A673 (cell line): ENCODE measurements at regions not wholly inside any gene's neighbourhood (a gene's known extent, or its start where the extent isn't known, plus 50 kb on each side); places are given as distances from the start of the nearest gene placed in this dataset.
A peak's percentile ranks its signal among the peaks of the same experiment; 100 is the strongest.

Source experiments
- BruUV-seq: library from RNA; stranded (reverse); fragments of 400-500 nt; replicated peaks from 2 replicates; lab custom pipeline; 2021; lab: Mats Ljungman, UMichigan
- CTCF ChIA-PET: fragments of 300-600 bp; sonication (Branson Sonifier 250); formaldehyde crosslinking; loops from one replicate; lab custom pipeline; 2022; ENCODE audit warnings: antibody characterized with exemption; lab: Charles Lee
- POLR2A ChIA-PET: fragments of 300-600 bp; sonication (Branson Sonifier 250); formaldehyde crosslinking; loops from one replicate; lab custom pipeline; 2022; ENCODE audit warnings: antibody characterized with exemption; ENCODE audit not compliant: low non-redundant PET; lab: Charles Lee
- DNase-seq: peaks from one replicate; pipeline ENCODE4 v3.0.0-alpha.2; 2015; ENCODE audit warnings: low spot score
- H3K27ac ChIP-seq: fragments of 200-600 bp; sonication (generic); 2 replicates; pipeline ENCODE4 v1.5.1; 2016; ENCODE audit warnings: mixed run types, low read depth, mild to moderate bottlenecking, mixed read lengths, antibody characterized with exemption, low read length; ENCODE audit not compliant: poor library complexity, severe bottlenecking
- H3K27me3 ChIP-seq: fragments of 200-600 bp; sonication (generic); replicated peaks from 2 replicates; pipeline ENCODE4 v1.6.1; 2017; ENCODE audit warnings: mixed run types, low read depth, mild to moderate bottlenecking, mixed read lengths, antibody characterized with exemption, low read length; ENCODE audit not compliant: insufficient read depth, poor library complexity
- H3K36me3 ChIP-seq: fragments of 200-600 bp; sonication (generic); 2 replicates; pipeline ENCODE4 v1.6.1; 2016; ENCODE audit warnings: mixed run types, mild to moderate bottlenecking, mixed read lengths, antibody characterized with exemption, low read length; ENCODE audit not compliant: insufficient read depth, poor library complexity, severe bottlenecking
- H3K4me1 ChIP-seq: fragments of 200-600 bp; sonication (generic); 2 replicates; pipeline ENCODE4 v1.6.1; 2017; ENCODE audit warnings: mixed run types, mild to moderate bottlenecking, mixed read lengths, antibody characterized with exemption, low read length; ENCODE audit not compliant: insufficient read depth, poor library complexity, severe bottlenecking
- H3K4me3 ChIP-seq: fragments of 200-600 bp; sonication (generic); 2 replicates; pipeline ENCODE4 v1.5.1; 2016; ENCODE audit warnings: low read depth, mixed run types, mild to moderate bottlenecking, mixed read lengths, low read length; ENCODE audit not compliant: poor library complexity, severe bottlenecking
- H3K9me3 ChIP-seq: fragments of 200-600 bp; sonication (generic); 2 replicates; pipeline ENCODE4 v1.6.1; 2016; ENCODE audit warnings: mixed run types, low read depth, mild to moderate bottlenecking, mixed read lengths, antibody characterized with exemption, low read length; ENCODE audit not compliant: poor library complexity, severe bottlenecking
- EZH2 ChIP-seq: fragments of 200-600 bp; sonication (generic); IDR thresholded peaks from 2 replicates; pipeline ENCODE4 v1.6.1; 2017; ENCODE audit warnings: borderline replicate concordance, low read depth, mild to moderate bottlenecking, mixed read lengths, antibody characterized with exemption, low read length; ENCODE audit not compliant: poor library complexity, severe bottlenecking
- intact Hi-C: fragments of 100-400 bp; cut with micrococcal nuclease; formaldehyde crosslinking; loops from one replicate; pipeline ENCODE4 v1.10.0; 2022; ENCODE audit not compliant: unreplicated experiment
- TF ChIP-seq, protein P1 (sequence below): fragments of 300-800, 200-600 bp; sonication (generic); conservative IDR thresholded peaks from 2 replicates; pipeline ENCODE4 v1.5.1; 2017; ENCODE audit warnings: low read depth, mild to moderate bottlenecking, antibody characterized with exemption, low read length, moderate library complexity, mixed read lengths

DNA sequence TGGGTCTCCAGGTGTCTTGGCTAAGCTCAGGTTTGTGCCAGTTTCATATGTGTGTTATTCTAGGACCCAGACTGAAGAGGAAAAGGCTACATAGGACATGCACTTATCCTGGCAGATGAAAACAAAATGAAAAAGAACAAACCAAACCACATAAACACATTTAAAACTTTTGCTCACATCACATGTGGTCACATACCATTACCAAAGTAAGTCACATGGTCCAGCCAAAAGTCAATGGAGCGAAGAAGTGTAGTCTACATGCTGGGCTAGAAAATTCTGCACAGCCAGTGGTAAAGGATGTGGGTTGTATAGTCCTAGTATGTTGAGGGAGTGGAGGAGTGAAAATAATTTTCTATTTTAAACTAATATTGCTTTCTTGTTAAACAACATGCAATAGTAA lies 437.5 kb downstream of the BTBD3 start:
- no peak for TF ChIP-seq EZH2
- TF ChIP-seq, protein P1, sequence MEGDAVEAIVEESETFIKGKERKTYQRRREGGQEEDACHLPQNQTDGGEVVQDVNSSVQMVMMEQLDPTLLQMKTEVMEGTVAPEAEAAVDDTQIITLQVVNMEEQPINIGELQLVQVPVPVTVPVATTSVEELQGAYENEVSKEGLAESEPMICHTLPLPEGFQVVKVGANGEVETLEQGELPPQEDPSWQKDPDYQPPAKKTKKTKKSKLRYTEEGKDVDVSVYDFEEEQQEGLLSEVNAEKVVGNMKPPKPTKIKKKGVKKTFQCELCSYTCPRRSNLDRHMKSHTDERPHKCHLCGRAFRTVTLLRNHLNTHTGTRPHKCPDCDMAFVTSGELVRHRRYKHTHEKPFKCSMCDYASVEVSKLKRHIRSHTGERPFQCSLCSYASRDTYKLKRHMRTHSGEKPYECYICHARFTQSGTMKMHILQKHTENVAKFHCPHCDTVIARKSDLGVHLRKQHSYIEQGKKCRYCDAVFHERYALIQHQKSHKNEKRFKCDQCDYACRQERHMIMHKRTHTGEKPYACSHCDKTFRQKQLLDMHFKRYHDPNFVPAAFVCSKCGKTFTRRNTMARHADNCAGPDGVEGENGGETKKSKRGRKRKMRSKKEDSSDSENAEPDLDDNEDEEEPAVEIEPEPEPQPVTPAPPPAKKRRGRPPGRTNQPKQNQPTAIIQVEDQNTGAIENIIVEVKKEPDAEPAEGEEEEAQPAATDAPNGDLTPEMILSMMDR: no peak
- Histone ChIP-seq H3K4me1 (no peaks in the 10 kb centered on the region), H3K36me3 (no peaks in the 10 kb centered on the region), H3K4me3 (no peak overlapping the region), H3K27ac (no peak overlapping the region), H3K9me3 (no peaks in the 10 kb centered on the region), H3K27me3 (no peaks in the 10 kb centered on the region)
- no TSS peak for BruUV-seq
- intact Hi-C loops: no loop called here
- ChIA-PET POLR2A (no interaction called here), CTCF (no interaction called here)
- DNase-seq: no peak

DNA sequence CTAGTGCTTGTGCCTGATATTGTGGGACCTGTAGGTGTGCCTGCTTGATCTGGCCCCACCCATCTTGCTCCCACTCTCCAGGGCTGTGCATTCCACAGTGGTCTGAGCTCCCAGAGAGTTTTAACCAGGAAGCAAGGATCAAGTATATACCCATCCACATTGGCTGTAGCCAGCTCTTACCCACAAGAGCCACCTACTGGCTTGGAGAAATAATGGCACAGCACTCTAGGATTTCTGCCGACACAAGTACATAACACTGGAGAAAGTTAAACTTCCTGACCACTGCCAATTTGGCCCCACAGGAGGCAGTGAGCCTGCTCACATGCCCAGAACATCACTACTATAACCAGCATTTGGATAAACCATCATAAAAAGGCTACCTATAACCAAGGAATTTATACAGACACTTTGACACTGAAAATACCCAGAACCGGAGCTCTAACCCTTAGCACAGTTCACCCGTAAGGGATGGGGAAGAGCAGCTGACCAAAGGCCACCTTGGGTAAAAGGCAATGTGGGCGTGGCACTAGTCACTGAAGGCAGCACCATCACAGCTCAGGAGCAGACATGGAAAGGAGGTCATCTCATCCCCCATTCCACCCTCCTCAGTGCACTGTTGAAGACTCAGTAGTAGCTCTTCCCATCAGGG lies 440.4 kb downstream of the BTBD3 start:
- ChIA-PET CTCF (interaction anchor here (0.6 to 1.4 kb wide), 3 partner anchors 249 to 415 kb away, joined by 3 to 10 read pairs (median 7); no protein-coding TSS in a partner anchor), POLR2A (no interaction called here)
- no TSS peak for BruUV-seq
- TF ChIP-seq EZH2: no peak
- TF ChIP-seq, protein P1: peak; percentile 38; the same call in 1 of the 2 replicates
- no peaks in the 10 kb centered on the region for H3K4me1 ChIP-seq
- DNase-seq: peak; percentile 12
- intact Hi-C loops: no loop called here
- H3K27ac ChIP-seq: no peak overlapping the region
- no peaks in the 10 kb centered on the region for H3K36me3 ChIP-seq
- H3K4me3 ChIP-seq: no peak overlapping the region
- H3K9me3 ChIP-seq: no peaks in the 10 kb centered on the region
- H3K27me3 ChIP-seq: no peaks in the 10 kb centered on the region

DNA sequence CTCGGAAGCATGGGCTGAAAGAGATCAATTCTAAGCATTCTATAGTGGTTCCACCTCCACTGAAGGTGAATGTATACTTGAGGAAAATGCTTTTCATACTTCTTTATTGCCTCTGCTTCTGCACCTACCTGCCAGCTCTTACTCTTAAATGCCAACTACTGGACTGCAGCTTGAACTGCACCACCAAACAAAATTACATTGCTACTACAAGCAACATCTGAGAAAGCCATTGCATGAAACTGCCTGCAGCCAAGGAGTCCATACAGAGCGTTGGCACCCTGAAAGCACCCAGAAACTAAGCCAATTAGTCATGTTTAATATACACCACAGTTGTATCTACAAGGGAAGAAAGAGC lies 440.9 kb downstream of the BTBD3 start:
- ChIA-PET POLR2A (interaction anchor here (0.6 kb wide), 1 partner anchor 99 kb away, joined by 5 read pairs; no protein-coding TSS in a partner anchor), CTCF (interaction anchor here (0.6 to 1.4 kb wide), 2 partner anchors 250 to 346 kb away, joined by 3 to 10 read pairs; no protein-coding TSS in a partner anchor)
- intact Hi-C loops: no loop called here
- no peak overlapping the region for H3K4me3 ChIP-seq
- H3K27ac ChIP-seq: no peak overlapping the region
- no peak for DNase-seq
- TF ChIP-seq EZH2: no peak
- TF ChIP-seq, protein P1: no peak; the same call in 1 of the 2 replicates
- no peaks in the 10 kb centered on the region for H3K27me3 ChIP-seq
- no TSS peak for BruUV-seq
- H3K4me1 ChIP-seq: no peaks in the 10 kb centered on the region
- no peaks in the 10 kb centered on the region for H3K36me3 ChIP-seq
- H3K9me3 ChIP-seq: no peaks in the 10 kb centered on the region
